Suprapubic skin (tissue), 3 donors: ENCODE measurements at regions not wholly inside any gene's neighbourhood (a gene's known extent, or its start where the extent isn't known, plus 50 kb on each side); places are given as distances from the start of the nearest gene placed in this dataset.

Experiments
- POLR2A ChIP-seq, 2 donors: fragments of 450-650 bp; IDR thresholded peaks; one replicate each; pipeline ENCODE4 v1.6.1; 2017; ENCODE audit warnings: antibody characterized with exemption in 2 of 2, mild to moderate bottlenecking in 2 of 2, moderate library complexity in 2 of 2
- TF ChIP-seq, protein P1 (sequence below), 2 donors: fragments of 200-600 bp in 1 of 2; fragments of 450-650 bp in 1 of 2; sonication (generic) in 1 of 2; IDR thresholded peaks; one replicate each; pipeline ENCODE4 v1.5.1; 2016 to 2019; ENCODE audit warnings: antibody characterized with exemption in 2 of 2, mild to moderate bottlenecking in 1 of 2, moderate library complexity in 1 of 2

GRCh38 chr6:80698459-80698858 lies 592.0 kb downstream of the BCKDHB start:
- TF ChIP-seq, protein P1, sequence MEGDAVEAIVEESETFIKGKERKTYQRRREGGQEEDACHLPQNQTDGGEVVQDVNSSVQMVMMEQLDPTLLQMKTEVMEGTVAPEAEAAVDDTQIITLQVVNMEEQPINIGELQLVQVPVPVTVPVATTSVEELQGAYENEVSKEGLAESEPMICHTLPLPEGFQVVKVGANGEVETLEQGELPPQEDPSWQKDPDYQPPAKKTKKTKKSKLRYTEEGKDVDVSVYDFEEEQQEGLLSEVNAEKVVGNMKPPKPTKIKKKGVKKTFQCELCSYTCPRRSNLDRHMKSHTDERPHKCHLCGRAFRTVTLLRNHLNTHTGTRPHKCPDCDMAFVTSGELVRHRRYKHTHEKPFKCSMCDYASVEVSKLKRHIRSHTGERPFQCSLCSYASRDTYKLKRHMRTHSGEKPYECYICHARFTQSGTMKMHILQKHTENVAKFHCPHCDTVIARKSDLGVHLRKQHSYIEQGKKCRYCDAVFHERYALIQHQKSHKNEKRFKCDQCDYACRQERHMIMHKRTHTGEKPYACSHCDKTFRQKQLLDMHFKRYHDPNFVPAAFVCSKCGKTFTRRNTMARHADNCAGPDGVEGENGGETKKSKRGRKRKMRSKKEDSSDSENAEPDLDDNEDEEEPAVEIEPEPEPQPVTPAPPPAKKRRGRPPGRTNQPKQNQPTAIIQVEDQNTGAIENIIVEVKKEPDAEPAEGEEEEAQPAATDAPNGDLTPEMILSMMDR (IDR thresholded peaks at IDR 0.05), result no peak
- no peak for TF ChIP-seq POLR2A (IDR thresholded peaks at IDR 0.05)
